IPS DF 6.9 (cell line): ENCODE measurements at regions not wholly inside any gene's neighbourhood (a gene's known extent, or its start where the extent isn't known, plus 50 kb on each side); places are given as distances from the start of the nearest gene placed in this dataset.

Source experiments
- DNase-seq: peaks from one replicate; pipeline ENCODE4 v3.0.0-alpha.2; 2013; ENCODE audit warnings: low read depth, low spot score
- H3K27ac ChIP-seq: one replicate; pipeline ENCODE4 v1.5.1; 2013; ENCODE audit warnings: low read length, control low read depth
- H3K27me3 ChIP-seq: 2 replicates; pipeline ENCODE4 v1.6.1; 2013; ENCODE audit warnings: mild to moderate bottlenecking, low read length; ENCODE audit not compliant: control insufficient read depth, insufficient read depth
- H3K36me3 ChIP-seq: 2 replicates; pipeline ENCODE4 v1.6.1; 2013; ENCODE audit warnings: low read length; ENCODE audit not compliant: control insufficient read depth, insufficient read depth
- H3K4me1 ChIP-seq: 2 replicates; pipeline ENCODE4 v1.6.1; 2013; ENCODE audit warnings: low read length; ENCODE audit not compliant: control insufficient read depth, insufficient read depth
- H3K4me3 ChIP-seq: 2 replicates; pipeline ENCODE4 v1.5.1; 2013; ENCODE audit warnings: mild to moderate bottlenecking, low read length
- H3K9me3 ChIP-seq: 2 replicates; pipeline ENCODE4 v1.6.1; 2013; ENCODE audit warnings: low read length, inconsistent platforms; ENCODE audit not compliant: control insufficient read depth, insufficient read depth
- WGBS: extraction: QIAGEN DNeasy Blood & Tissue Kit; methylation state at CpG from one replicate; pipeline ENCODE4 v1.1.7; 2013; ENCODE audit warnings: mixed read lengths, missing lambda C conversion rate; ENCODE audit not compliant: insufficient read length, insufficient coverage; 5-methylcytosine and 5-hydroxymethylcytosine counted together

- H3K27me3 ChIP-seq: no peaks in the 10 kb centered on the region
- H3K9me3 ChIP-seq: no peaks in the 10 kb centered on the region
- no peaks in the 10 kb centered on the region for H3K4me1 ChIP-seq
- H3K36me3 ChIP-seq: no peaks in the 10 kb centered on the region
- H3K27ac ChIP-seq: no peak overlapping the region
- no CpG with 5 or more reads among the region's 2 CpGs for WGBS
- DNase-seq: no peak
- H3K4me3 ChIP-seq: no peak overlapping the region
Observed at GRCh38 chr9:21657966-21658667, 144.3 kb upstream of the MTAP start.

GRCh38 chr9:21660976-21661375 lies 141.5 kb upstream of the MTAP start:
- DNase-seq: no peak

DNA sequence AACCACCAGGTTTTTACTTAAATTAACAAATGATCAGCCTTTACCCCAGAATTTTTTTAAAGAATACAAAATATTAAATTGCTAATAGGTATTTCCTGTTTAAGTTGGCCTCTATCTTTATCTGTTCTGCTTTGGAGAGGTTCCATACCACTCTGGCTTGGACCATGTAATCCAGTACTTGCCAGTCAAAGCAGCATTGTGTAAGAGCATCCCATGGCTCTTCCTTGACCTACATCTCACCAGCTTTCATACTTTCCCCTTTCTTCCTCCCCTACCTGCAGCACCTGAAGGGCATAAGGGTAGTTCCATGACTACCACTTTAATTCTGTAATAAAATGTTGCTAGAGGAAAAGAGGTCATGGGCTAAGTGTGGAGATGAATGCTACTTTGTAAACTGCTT lies 140.8 kb upstream of the MTAP start:
- Histone ChIP-seq H3K9me3 (no peaks in the 10 kb centered on the region), H3K27me3 (no peaks in the 10 kb centered on the region), H3K27ac (no peak overlapping the region), H3K4me1 (no peaks in the 10 kb centered on the region), H3K4me3 (no peak overlapping the region), H3K36me3 (no peaks in the 10 kb centered on the region)
- no peak for DNase-seq

More at GRCh38 chr9:21660976-21661375, 141.5 kb upstream of the MTAP start:
- no peaks in the 10 kb centered on the region for H3K27me3 ChIP-seq
- no peak overlapping the region for H3K27ac ChIP-seq
- H3K4me3 ChIP-seq: no peak overlapping the region
- H3K9me3 ChIP-seq: no peaks in the 10 kb centered on the region
- no peaks in the 10 kb centered on the region for H3K4me1 ChIP-seq
- H3K36me3 ChIP-seq: no peaks in the 10 kb centered on the region

DNA sequence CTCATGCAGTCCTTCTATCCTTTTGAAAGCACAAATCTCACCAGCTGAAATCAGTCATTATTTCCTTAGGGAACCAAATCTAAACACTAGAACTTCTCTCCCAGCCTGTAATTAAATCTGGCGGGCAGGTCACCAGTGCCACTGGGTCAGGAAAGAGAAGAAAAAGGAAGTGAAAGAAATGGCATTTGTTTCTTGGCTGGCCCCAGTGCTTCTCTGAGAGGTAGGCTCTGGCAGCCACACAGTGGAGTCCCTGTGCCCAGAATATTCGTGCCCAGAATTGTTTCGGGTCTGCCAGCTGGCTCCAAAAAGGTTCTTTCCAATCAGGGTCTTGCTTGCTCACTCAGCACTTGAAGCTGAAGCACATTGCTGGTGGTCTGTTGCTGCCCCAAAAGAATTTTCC lies 133.9 kb upstream of the MTAP start:
- Histone ChIP-seq H3K27me3 (no peaks in the 10 kb centered on the region), H3K4me1 (no peaks in the 10 kb centered on the region), H3K9me3 (no peaks in the 10 kb centered on the region), H3K27ac (no peak overlapping the region), H3K36me3 (no peaks in the 10 kb centered on the region), H3K4me3 (no peak overlapping the region)
- no peak for DNase-seq
- no CpG with 5 or more reads among the region's 3 CpGs for WGBS

DNA sequence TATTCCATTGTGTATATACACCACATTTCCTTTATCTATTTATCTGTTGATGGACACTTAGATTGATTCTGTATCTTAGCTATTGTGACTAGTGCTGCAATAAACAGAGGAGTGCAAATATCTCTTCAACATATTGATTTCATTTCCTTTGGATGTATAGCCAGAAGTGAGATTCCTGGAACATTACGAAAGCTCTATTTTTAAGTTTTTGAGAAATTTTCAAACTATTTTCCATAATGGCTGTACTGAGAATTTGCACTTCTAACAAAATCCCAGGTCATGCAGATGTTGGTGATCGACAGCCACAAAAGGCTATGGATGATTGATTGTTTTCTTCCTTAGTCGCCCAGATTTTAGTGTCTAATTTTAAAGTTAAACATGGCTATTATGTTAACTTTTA lies 132.7 kb upstream of the MTAP start:
- Histone ChIP-seq H3K4me3 (no peak overlapping the region), H3K27me3 (no peaks in the 10 kb centered on the region), H3K27ac (no peak overlapping the region), H3K9me3 (no peaks in the 10 kb centered on the region), H3K4me1 (no peaks in the 10 kb centered on the region), H3K36me3 (no peaks in the 10 kb centered on the region)
- no CpG with 5 or more reads among the region's 3 CpGs for WGBS
- DNase-seq: no peak

DNA sequence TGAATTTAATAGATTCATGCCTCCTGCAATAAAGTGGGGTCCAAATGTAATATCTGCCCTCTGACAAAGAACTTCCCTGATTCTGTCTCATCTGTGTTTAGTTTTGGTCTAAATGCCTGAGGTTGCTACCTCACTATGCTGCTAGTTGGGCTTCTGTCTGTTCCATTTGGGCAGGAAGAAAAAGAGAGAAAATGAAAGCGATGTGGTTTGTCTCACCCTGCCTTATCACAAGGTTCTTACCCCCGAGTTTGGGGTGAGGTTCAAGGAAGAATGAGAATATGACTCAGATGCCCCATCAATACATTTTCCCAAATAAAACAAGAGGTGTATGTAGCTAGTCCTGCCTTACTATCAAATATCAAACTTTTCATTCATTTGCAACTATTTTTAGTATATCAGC lies 132.1 kb upstream of the MTAP start:
- Histone ChIP-seq H3K4me3 (no peak overlapping the region), H3K4me1 (no peaks in the 10 kb centered on the region), H3K9me3 (no peaks in the 10 kb centered on the region), H3K27ac (no peak overlapping the region), H3K27me3 (no peaks in the 10 kb centered on the region), H3K36me3 (no peaks in the 10 kb centered on the region)
- DNase-seq: no peak
- no CpG with 5 or more reads among the region's 2 CpGs for WGBS

DNA sequence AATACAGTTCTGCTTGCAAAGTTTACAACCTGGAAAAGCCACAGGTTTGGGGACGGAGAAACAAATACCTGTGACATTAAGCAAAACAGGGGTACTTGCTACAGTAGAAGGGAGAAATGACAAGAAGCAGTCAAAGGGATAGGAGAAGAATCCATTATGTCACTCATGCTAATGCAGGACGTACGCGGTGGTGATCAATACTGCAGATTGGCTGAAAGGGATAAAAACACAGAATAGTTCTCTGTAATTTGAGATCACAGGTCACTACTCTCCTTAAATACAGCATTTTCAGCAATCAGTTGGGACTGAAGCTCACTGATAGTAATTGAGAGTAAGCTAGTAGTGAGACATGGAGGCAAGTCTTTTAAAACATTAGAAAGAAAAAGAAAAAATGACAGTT lies 130.3 kb upstream of the MTAP start:
- WGBS: no CpG with 5 or more reads among the region's 4 CpGs
- no peak for DNase-seq
- no peaks in the 10 kb centered on the region for H3K9me3 ChIP-seq
- H3K4me1 ChIP-seq: no peaks in the 10 kb centered on the region
- H3K36me3 ChIP-seq: no peaks in the 10 kb centered on the region
- H3K27me3 ChIP-seq: no peaks in the 10 kb centered on the region
- no peak overlapping the region for H3K4me3 ChIP-seq
- H3K27ac ChIP-seq: no peak overlapping the region

DNA sequence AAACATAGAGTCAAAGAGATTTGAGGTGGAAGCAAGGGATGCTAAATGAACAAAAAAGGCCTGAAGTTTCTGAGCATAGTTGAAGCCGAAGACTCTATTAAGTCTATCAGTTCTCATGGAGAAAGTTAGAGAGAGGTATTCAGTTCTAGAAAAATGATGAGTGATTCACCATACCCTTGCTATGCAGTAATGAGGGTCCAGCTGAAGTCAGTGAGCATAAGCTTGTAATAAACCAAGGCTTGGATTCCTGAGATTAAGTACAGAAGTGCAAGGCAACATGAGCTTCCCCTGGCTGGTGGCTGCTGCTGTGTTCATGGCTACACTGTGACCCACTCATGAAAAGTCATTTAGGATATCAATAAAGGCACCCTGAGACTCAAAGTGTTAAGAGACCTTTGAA lies 129.7 kb upstream of the MTAP start:
- H3K27me3 ChIP-seq: no peaks in the 10 kb centered on the region
- no peaks in the 10 kb centered on the region for H3K36me3 ChIP-seq
- no peaks in the 10 kb centered on the region for H3K9me3 ChIP-seq
- H3K4me3 ChIP-seq: no peak overlapping the region
- no peak for DNase-seq
- no peak overlapping the region for H3K27ac ChIP-seq
- WGBS: no CpG with 5 or more reads among the region's 1 CpG
- no peaks in the 10 kb centered on the region for H3K4me1 ChIP-seq

DNA sequence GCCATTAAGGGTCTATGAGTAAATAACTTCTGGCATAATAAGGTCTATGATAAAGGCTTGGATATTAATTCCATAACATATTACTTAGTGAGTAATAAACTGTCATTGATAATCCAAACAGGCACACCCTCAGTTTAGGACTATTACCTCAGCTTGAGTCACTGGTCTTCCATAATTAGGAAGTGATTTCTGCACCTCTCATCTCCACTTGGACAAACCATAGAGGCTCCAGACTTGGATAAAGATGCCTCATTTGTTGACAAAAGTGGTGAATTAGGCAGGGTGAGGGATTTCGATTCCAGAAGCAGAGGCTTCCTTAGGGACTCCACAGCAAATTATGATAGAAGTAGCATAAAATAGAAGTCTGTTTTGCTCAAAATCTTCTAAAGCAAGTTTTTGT lies 127.5 kb upstream of the MTAP start:
- H3K4me1 ChIP-seq: no peaks in the 10 kb centered on the region
- no CpG with 5 or more reads among the region's 1 CpG for WGBS
- no peaks in the 10 kb centered on the region for H3K36me3 ChIP-seq
- DNase-seq: no peak
- no peak overlapping the region for H3K4me3 ChIP-seq
- H3K27ac ChIP-seq: no peak overlapping the region
- no peaks in the 10 kb centered on the region for H3K9me3 ChIP-seq
- H3K27me3 ChIP-seq: no peaks in the 10 kb centered on the region

DNA sequence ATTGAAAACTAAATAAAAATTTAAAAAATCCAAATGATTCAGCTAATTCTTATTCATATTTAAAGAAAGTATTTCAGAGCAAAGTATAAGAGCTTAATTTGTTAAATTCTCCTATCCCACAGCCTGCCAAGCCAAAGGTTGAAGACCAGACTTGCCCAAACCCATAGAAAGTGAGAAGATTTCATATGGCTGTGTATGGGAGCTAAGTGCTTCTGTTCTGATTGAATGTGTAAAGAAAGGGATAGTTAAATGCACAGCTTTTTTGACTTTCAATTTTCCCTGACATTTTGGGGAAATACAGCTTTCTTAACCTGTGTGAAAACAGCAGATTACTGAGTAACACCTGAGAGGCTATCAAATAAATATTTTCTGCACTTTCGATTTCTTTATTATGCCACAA lies 125.0 kb upstream of the MTAP start:
- DNase-seq: no peak
- Histone ChIP-seq H3K4me1 (no peaks in the 10 kb centered on the region), H3K9me3 (no peaks in the 10 kb centered on the region), H3K27me3 (no peaks in the 10 kb centered on the region), H3K4me3 (no peak overlapping the region), H3K27ac (no peak overlapping the region), H3K36me3 (no peaks in the 10 kb centered on the region)
- no CpG with 5 or more reads among the region's 1 CpG for WGBS

GRCh38 chr9:21677834-21678233 lies 124.6 kb upstream of the MTAP start:
- no peak overlapping the region for H3K4me3 ChIP-seq
- no peaks in the 10 kb centered on the region for H3K4me1 ChIP-seq
- no peak overlapping the region for H3K27ac ChIP-seq
- DNase-seq: no peak
- no peaks in the 10 kb centered on the region for H3K9me3 ChIP-seq
- H3K36me3 ChIP-seq: no peaks in the 10 kb centered on the region
- no peaks in the 10 kb centered on the region for H3K27me3 ChIP-seq
- no CpG with 5 or more reads among the region's 3 CpGs for WGBS
